Endothelial cell of umbilical vein (primary cell): ENCODE measurements at regions not wholly inside any gene's neighbourhood (a gene's known extent, or its start where the extent isn't known, plus 50 kb on each side); places are given as distances from the start of the nearest gene placed in this dataset.

Experiments
- BruUV-seq: library from RNA; stranded (reverse); fragments of 400-500 nt; replicated peaks from 2 replicates; lab custom pipeline; 2021; lab: Mats Ljungman, UMichigan
- CTCF ChIA-PET: fragments of 300-600, 350-600 bp; sonication (Branson Sonifier 250); formaldehyde crosslinking; loops from one replicate; lab custom pipeline; 2021; ENCODE audit warnings: antibody characterized with exemption, inconsistent platforms; lab: Charles Lee
- POLR2A ChIA-PET: fragments of 300-600, 350-600 bp; sonication (Branson Sonifier 250); formaldehyde crosslinking; loops from one replicate; lab custom pipeline; 2021; ENCODE audit warnings: antibody characterized with exemption, inconsistent platforms; lab: Charles Lee
- DNase-seq: peaks from one replicate; pipeline ENCODE4 v3.0.0-alpha.2; 2011; ENCODE audit warnings: low read depth, low spot score
- FAIRE-seq: peaks from 2 replicates; lab custom pipeline; 2011; peaks lifted over from hg19 to GRCh38; lab: Jason Lieb, UNC
- H2AFZ ChIP-seq: 2 replicates; pipeline ENCODE4 v1.6.0; 2012; ENCODE audit warnings: low read depth, low read length, control low read depth, inconsistent platforms
- H3K27ac ChIP-seq: 2 replicates; pipeline ENCODE4 v1.5.1; 2011; ENCODE audit warnings: low read depth, mild to moderate bottlenecking, control low read depth, low read length, moderate library complexity; ENCODE audit not compliant: insufficient read depth
- H3K27me3 ChIP-seq, 2 experiments: 2 replicates each; pipeline versions ENCODE4 v1.6.0 to v1.6.1; 2011; ENCODE audit warnings: low read length in 2 of 2, mixed read lengths in 1 of 2; ENCODE audit not compliant: control insufficient read depth in 2 of 2, insufficient read depth in 2 of 2
- H3K36me3 ChIP-seq, 2 experiments: 2 replicates in 1 of 2; 3 replicates in 1 of 2; pipeline ENCODE4 v1.5.1; 2011; ENCODE audit warnings: low read length in 2 of 2, mild to moderate bottlenecking in 1 of 2, moderate library complexity in 1 of 2; ENCODE audit not compliant: control insufficient read depth in 2 of 2, insufficient read depth in 2 of 2; ENCODE audit errors: extremely low read depth in 1 of 2
- H3K4me1 ChIP-seq: 3 replicates; pipeline ENCODE4 v1.5.1; 2011; ENCODE audit warnings: mild to moderate bottlenecking, low read length; ENCODE audit not compliant: control insufficient read depth, insufficient read depth; ENCODE audit errors: extremely low read depth
- H3K4me2 ChIP-seq: 2 replicates; pipeline ENCODE4 v1.6.1; 2011; ENCODE audit warnings: low read length, control low read depth, mixed read lengths; ENCODE audit not compliant: insufficient read depth
- H3K4me3 ChIP-seq, 3 experiments: fragments of 200-600 bp in 1 of 3; sonication (generic), shearing (Covaris generic) in 1 of 3; replicated peaks in 1 of 3; 2 replicates each; pipeline ENCODE4 v1.5.1; 2011 to 2016; ENCODE audit warnings: control low read depth in 3 of 3, low read length in 3 of 3, mild to moderate bottlenecking in 2 of 3, inconsistent platforms in 1 of 3, low read depth in 1 of 3, moderate library complexity in 1 of 3; ENCODE audit not compliant: insufficient read depth in 1 of 3
- H3K79me2 ChIP-seq: 2 replicates; pipeline ENCODE4 v1.6.0; 2012; ENCODE audit warnings: low read length, inconsistent platforms; ENCODE audit not compliant: control insufficient read depth, insufficient read depth
- H3K9ac ChIP-seq: replicated peaks from 2 replicates; pipeline ENCODE3; 2011; ENCODE audit warnings: low read length, control low read depth; ENCODE audit not compliant: insufficient read depth; ENCODE audit errors: extremely low read depth
- H3K9me1 ChIP-seq: replicated peaks from 3 replicates; pipeline ENCODE4 v1.6.0; 2011; ENCODE audit warnings: mild to moderate bottlenecking, low read length; ENCODE audit not compliant: control insufficient read depth, insufficient read depth; ENCODE audit errors: extremely low read depth
- H3K9me3 ChIP-seq: replicated peaks from 2 replicates; pipeline ENCODE4 v1.5.1; 2012; ENCODE audit warnings: low read length, inconsistent platforms; ENCODE audit not compliant: control insufficient read depth, insufficient read depth
- H4K20me1 ChIP-seq: replicated peaks from 2 replicates; pipeline ENCODE3; 2011; ENCODE audit warnings: mild to moderate bottlenecking, low read length; ENCODE audit not compliant: control insufficient read depth, insufficient read depth; ENCODE audit errors: extremely low read depth
- CTCF ChIP-seq, 2 donors: IDR thresholded peaks; 1 replicate in 1 of 2; 2 replicates in 1 of 2; pipeline ENCODE4 v1.5.1; 2011; ENCODE audit warnings: low read length in 2 of 2, mild to moderate bottlenecking in 2 of 2, moderate library complexity in 2 of 2, control low read depth in 1 of 2, inconsistent platforms in 1 of 2, low read depth in 1 of 2; ENCODE audit not compliant: insufficient read depth in 1 of 2; ENCODE audit errors: extremely low read depth in 1 of 2
- EZH2 ChIP-seq: IDR thresholded peaks from 2 replicates; pipeline ENCODE4 v1.6.1; 2012; ENCODE audit warnings: borderline replicate concordance, low read depth, mild to moderate bottlenecking, moderate library complexity, low read length, inconsistent platforms; ENCODE audit not compliant: severe bottlenecking
- FOS ChIP-seq: IDR thresholded peaks from 2 replicates; pipeline ENCODE4 v1.6.1; 2011; ENCODE audit warnings: mild to moderate bottlenecking, low read length, moderate library complexity, borderline replicate concordance; ENCODE audit not compliant: insufficient read depth
- GATA2 ChIP-seq: IDR thresholded peaks from 2 replicates; pipeline ENCODE4 v1.7.0; 2011; ENCODE audit warnings: low read depth, mild to moderate bottlenecking, moderate library complexity, mixed read lengths, low read length; ENCODE audit not compliant: insufficient read length, insufficient read depth
- JUN ChIP-seq: IDR thresholded peaks from 2 replicates; pipeline ENCODE4 v1.6.1; 2011; ENCODE audit warnings: borderline replicate concordance, low read depth; ENCODE audit not compliant: insufficient read length, insufficient read depth
- MAX ChIP-seq: IDR thresholded peaks from 2 replicates; pipeline ENCODE4 v1.6.1; 2011; ENCODE audit not compliant: insufficient read depth, insufficient read length
- MYC ChIP-seq: IDR thresholded peaks from one replicate; pipeline ENCODE4 v1.6.1; 2011; ENCODE audit warnings: mild to moderate bottlenecking, low read depth, low read length
- POLR2A ChIP-seq: IDR thresholded peaks from 2 replicates; pipeline ENCODE4 v1.6.1; 2012; ENCODE audit warnings: low read depth, mild to moderate bottlenecking, control low read depth, low read length
- POLR2AphosphoS5 ChIP-seq: IDR thresholded peaks from 2 replicates; pipeline ENCODE4 v1.6.1; 2012; ENCODE audit warnings: low read depth, mild to moderate bottlenecking, control low read depth, low read length, moderate library complexity; ENCODE audit not compliant: insufficient read depth
- dilution Hi-C: fragments of 300-500 bp; cut with MboI; formaldehyde crosslinking; loops from one replicate; pipeline ENCODE4 v1.15.0; 2019; ENCODE audit warnings: low sequenced_read_pairs; ENCODE audit not compliant: extremely low pct_ligation_motif_present
- intact Hi-C: fragments of 100-400 bp; cut with micrococcal nuclease; formaldehyde crosslinking; loops from one replicate; pipeline ENCODE4 v1.10.0; 2022

GRCh38 chr3:156762631-156763185 lies 63.4 kb upstream of the LEKR1 start:
- H3K9me3 ChIP-seq = no peaks in the 10 kb centered on the region
- DNase-seq (no peak), FAIRE-seq (no peak)
- H3K9me1 ChIP-seq = no peaks in the 10 kb centered on the region
- no peak overlapping the region for H2AFZ ChIP-seq
- dilution Hi-C loops = no loop called here
- no peaks in the 10 kb centered on the region for H3K36me3 ChIP-seq
- no peak overlapping the region for H3K4me3 ChIP-seq
- intact Hi-C loops = no loop called here
- TF ChIP-seq GATA2 (no peak), MAX (no peak), POLR2A (no peak), CTCF (IDR thresholded peaks at IDR 0.05; ENCODE audit: extremely low read depth in 1 of 2, insufficient read depth in 1 of 2, low read depth in 1 of 2, low read length in 2 of 2) (no peak), MYC (no peak), EZH2 (no peak), JUN (no peak), FOS (no peak), POLR2AphosphoS5 (no peak)
- H3K79me2 ChIP-seq = no peaks in the 10 kb centered on the region
- H4K20me1 ChIP-seq = no peaks in the 10 kb centered on the region
- H3K27me3 ChIP-seq = no peaks in the 10 kb centered on the region
- no peak overlapping the region for H3K4me2 ChIP-seq
- no TSS peak for BruUV-seq
- ChIA-PET POLR2A (no interaction called here), CTCF (interaction anchor here (1.1 kb wide), 1 partner anchor 14 kb away, joined by 3 read pairs; no protein-coding TSS in a partner anchor)
- H3K27ac ChIP-seq = no peak overlapping the region
- peaks cover 6% of the 10 kb centered on the region for H3K4me1 ChIP-seq
- no peak overlapping the region for H3K9ac ChIP-seq
